Heart left ventricle (tissue), 13 donors: ENCODE measurements at regions not wholly inside any gene's neighbourhood (a gene's known extent, or its start where the extent isn't known, plus 50 kb on each side); places are given as distances from the start of the nearest gene placed in this dataset.

Source experiments
- CTCF ChIP-seq, 12 donors: fragments of 200-600 bp; sonication (generic) in 4 of 12; IDR thresholded peaks; one replicate each; pipeline versions ENCODE4 v1.5.0 to v1.8.0; 2018 to 2022; ENCODE audit warnings: antibody characterized with exemption in 12 of 12, mild to moderate bottlenecking in 5 of 12
- POLR2A ChIP-seq, 2 donors: fragments of 450-650 bp; IDR thresholded peaks; one replicate each; pipeline ENCODE4 v1.6.1; 2017; ENCODE audit warnings: antibody characterized with exemption in 2 of 2, mild to moderate bottlenecking in 2 of 2, moderate library complexity in 2 of 2
- donor health status: ischemic (EF 13 %, LVEDD 7.1; RV severe dilation, severe dysfunction).
- donor health status: DM: no; HTN: yes; CAD: no.
- donor health status: DM: no; HTN: no; CAD: no.
- donor health status: ischemic (EF 25% LVEDD 6.9; RV normal size, moderate dysfunction).
- donor health status: ischemic (EF 25% LVEDD 5.7; RV mildly dilated, moderate dysfunction).
- donor health status: ischemic (EF 35%, LVEDD 5.7; RV mildly dilated, moderate dysfunction).
- donor health status: nonischemic (EF 11% LVEDD 7.7; RV severe dilation, severe dysfunction).
- donor health status: DM: yes; HTN: yes; CAD: no.
- donor health status: PGD.
- donor health status: ischemic (EF 29% LVEDD 5.4; RV normal size, mild dysfunction).
- donor health status: nonischemic (EF 23%, LVEDD 6.1; RV moderate dilation, normal function).

GRCh38 chr18:68604256-68604655 is 110.7 kb downstream of the TMX3 start:
- TF ChIP-seq CTCF (IDR thresholded peaks at IDR 0.05) (no peak), POLR2A (IDR thresholded peaks at IDR 0.05) (no peak)
